ENCODE measurements at regions not wholly inside any gene's neighbourhood (a gene's known extent, or its start where the extent isn't known, plus 50 kb on each side); places are given as distances from the start of the nearest gene placed in this dataset.

GRCh38 chr16:86818671-86819532 lies 240.6 kb downstream of the FOXL1 start:
- no peaks in the 10 kb centered on the region for H3K4me1 ChIP-seq (ENCODE audit: insufficient read depth)
- WGBS, 3 donors, result 28 to 51% (median 43%) methylated on average over 29 of the region's 29 CpGs
- H3K4me3 ChIP-seq, result no peak overlapping the region
- TF ChIP-seq EP300 (IDR thresholded peaks at IDR 0.05) (no peak), CTCF (IDR thresholded peaks at IDR 0.05) (no peak), POLR2A (IDR thresholded peaks at IDR 0.05) (no peak)
- DNase-seq, result peak in 1 of 5 donors; percentile 30
- H3K27ac ChIP-seq, result no peak overlapping the region
- H3K9me3 ChIP-seq, result no peaks in the 10 kb centered on the region
- no peaks in the 10 kb centered on the region for H3K36me3 ChIP-seq
- intact Hi-C loops (cut with DNase I), result no loop called here
- H3K27me3 ChIP-seq, result no peaks in the 10 kb centered on the region

GRCh38 chr16:86819533-86819892 lies 241.2 kb downstream of the FOXL1 start:
- intact Hi-C loops (cut with DNase I), result no loop called here
- H3K4me1 ChIP-seq (ENCODE audit: insufficient read depth), result no peaks in the 10 kb centered on the region
- H3K9me3 ChIP-seq, result no peaks in the 10 kb centered on the region
- 8 to 19% (median 13%) methylated on average over 4 of the region's 4 CpGs for WGBS, 3 donors
- no peak overlapping the region for H3K4me3 ChIP-seq
- H3K27ac ChIP-seq, result no peak overlapping the region
- no peaks in the 10 kb centered on the region for H3K27me3 ChIP-seq
- no peak for DNase-seq
- H3K36me3 ChIP-seq, result no peaks in the 10 kb centered on the region
- TF ChIP-seq EP300 (IDR thresholded peaks at IDR 0.05) (no peak), POLR2A (IDR thresholded peaks at IDR 0.05) (no peak), CTCF (IDR thresholded peaks at IDR 0.05) (no peak)

- H3K36me3 ChIP-seq, result no peaks in the 10 kb centered on the region
- TF ChIP-seq EP300 (IDR thresholded peaks at IDR 0.05), result no peak
- no peak for TF ChIP-seq CTCF (IDR thresholded peaks at IDR 0.05)
- TF ChIP-seq POLR2A (IDR thresholded peaks at IDR 0.05), result no peak
Measured at GRCh38 chr16:86821895-86822294, 243.5 kb downstream of the FOXL1 start.

GRCh38 chr16:86823125-86823524 lies 244.8 kb downstream of the FOXL1 start:
- WGBS, 3 donors, result 74 to 84% (median 77%) methylated on average over 8 of the region's 8 CpGs
- Histone ChIP-seq H3K27me3 (no peaks in the 10 kb centered on the region), H3K9me3 (no peaks in the 10 kb centered on the region), H3K36me3 (no peaks in the 10 kb centered on the region), H3K27ac (no peak overlapping the region), H3K4me1 (ENCODE audit: insufficient read depth) (no peaks in the 10 kb centered on the region), H3K4me3 (no peak overlapping the region)
- DNase-seq, result no peak
- intact Hi-C loops (cut with DNase I), result no loop called here
- no peak for TF ChIP-seq POLR2A (IDR thresholded peaks at IDR 0.05)
- no peak for TF ChIP-seq CTCF (IDR thresholded peaks at IDR 0.05)
- no peak for TF ChIP-seq EP300 (IDR thresholded peaks at IDR 0.05)

More at GRCh38 chr16:86821895-86822294, 243.5 kb downstream of the FOXL1 start:
- Histone ChIP-seq H3K27me3 (no peaks in the 10 kb centered on the region), H3K4me1 (ENCODE audit: insufficient read depth) (no peaks in the 10 kb centered on the region), H3K27ac (no peak overlapping the region), H3K9me3 (no peaks in the 10 kb centered on the region), H3K4me3 (no peak overlapping the region)
- WGBS, 3 donors, result 82 to 92% (median 90%) methylated on average over 2 of the region's 2 CpGs
- DNase-seq, result no peak
- intact Hi-C loops (cut with DNase I), result no loop called here

Data from ovary (tissue), 7 donors.